HL-60 (cell line): ENCODE measurements at regions not wholly inside any gene's neighbourhood (a gene's known extent, or its start where the extent isn't known, plus 50 kb on each side); places are given as distances from the start of the nearest gene placed in this dataset.

Source experiments
- DNase-seq, 2 experiments: peaks; one replicate each; pipeline ENCODE4 v3.0.0-alpha.2; 2010 to 2020; ENCODE audit warnings: low read depth in 1 of 2, low spot score in 1 of 2
- H3K27ac ChIP-seq: fragments of 250-450 bp; sonication (Bioruptor Pico); replicated peaks from 2 replicates; pipeline ENCODE4 v1.5.1; 2020; ENCODE audit warnings: mild to moderate bottlenecking, moderate library complexity
- H3K27me3 ChIP-seq: fragments of 250-450 bp; sonication (Bioruptor Pico); 2 replicates; pipeline ENCODE4 v1.5.1; 2021; ENCODE audit warnings: mild to moderate bottlenecking, moderate library complexity; ENCODE audit not compliant: insufficient read depth, poor library complexity, severe bottlenecking
- H3K4me3 ChIP-seq: replicated peaks from 2 replicates; pipeline ENCODE4 v1.5.1; 2011; ENCODE audit warnings: mild to moderate bottlenecking, control low read depth, low read length; ENCODE audit not compliant: insufficient read depth
- CTCF ChIP-seq: IDR thresholded peaks from one replicate; pipeline ENCODE4 v1.5.1; 2011; ENCODE audit warnings: low read length, control low read depth, inconsistent platforms; ENCODE audit not compliant: insufficient read depth
- GABPA ChIP-seq: IDR thresholded peaks from 2 replicates; pipeline ENCODE4 v1.6.1; 2012; ENCODE audit warnings: low read depth
- POLR2AphosphoS5 ChIP-seq: IDR thresholded peaks from 2 replicates; pipeline ENCODE4 v1.6.1; 2012; ENCODE audit warnings: low read depth
- REST ChIP-seq: IDR thresholded peaks from 2 replicates; pipeline ENCODE4 v1.6.1; 2012; ENCODE audit warnings: low read depth; ENCODE audit not compliant: insufficient replicate concordance
- SPI1 ChIP-seq: IDR thresholded peaks from 2 replicates; pipeline ENCODE4 v1.6.1; 2012; ENCODE audit warnings: low read depth, mild to moderate bottlenecking, borderline replicate concordance

- no peak overlapping the region for H3K27ac ChIP-seq
- DNase-seq, result no peak
- TF ChIP-seq POLR2AphosphoS5 (no peak), REST (no peak), SPI1 (no peak), CTCF (no peak), GABPA (no peak)
- no peak overlapping the region for H3K4me3 ChIP-seq
- H3K27me3 ChIP-seq, result no peaks in the 10 kb centered on the region
Observed at GRCh38 chr14:87170179-87170578, 822.8 kb downstream of the GALC start.

- Histone ChIP-seq H3K27ac (no peak overlapping the region), H3K27me3 (no peaks in the 10 kb centered on the region), H3K4me3 (no peak overlapping the region)
- no peak for DNase-seq
- TF ChIP-seq SPI1 (no peak), CTCF (no peak), GABPA (no peak), REST (no peak), POLR2AphosphoS5 (no peak)
Observed at GRCh38 chr14:87169362-87169761, 823.6 kb downstream of the GALC start.

GRCh38 chr14:87161502-87161901 is 831.5 kb downstream of the GALC start:
- Histone ChIP-seq H3K27ac (no peak overlapping the region), H3K4me3 (no peak overlapping the region), H3K27me3 (no peaks in the 10 kb centered on the region)
- no peak for DNase-seq
- TF ChIP-seq CTCF (no peak), POLR2AphosphoS5 (no peak), REST (no peak), GABPA (no peak), SPI1 (no peak)
